Activated naive CD4-positive, alpha-beta T cell treated with anti-CD3 and anti-CD28 coated beads, Interleukin-2, amount 50 U/mL, for 72 hours (primary cell): ENCODE measurements at regions not wholly inside any gene's neighbourhood (a gene's known extent, or its start where the extent isn't known, plus 50 kb on each side); places are given as distances from the start of the nearest gene placed in this dataset.

Source experiments
- ATAC-seq, 2 donors: fragments of 150-1000 bp; cut with Tn5 transposase; 2 replicates each; pipeline ENCODE4 v1.10.0; 2021; ENCODE audit warnings: mild to moderate bottlenecking in 2 of 2, moderate library complexity in 2 of 2
- DNase-seq, 2 donors: peaks; one replicate each; pipeline ENCODE4 v3.0.0; 2021 to 2022; ENCODE audit warnings: low spot score in 2 of 2
- H3K27ac Mint-ChIP-seq, 2 donors: one replicate each; pipeline ENCODE4 v1.8.0; 2022; ENCODE audit warnings: mild to moderate bottlenecking in 2 of 2, mixed read lengths in 2 of 2
- H3K36me3 Mint-ChIP-seq, 2 donors: one replicate each; pipeline ENCODE4 v1.8.0; 2022; ENCODE audit warnings: mixed read lengths in 2 of 2
- H3K9me3 Mint-ChIP-seq, 2 donors: one replicate each; pipeline ENCODE4 v1.8.0; 2022; ENCODE audit warnings: mixed read lengths in 2 of 2

- no peaks in the 10 kb centered on the region for H3K36me3 Mint-ChIP-seq
- peaks cover 0 to 11% of the 10 kb centered on the region in 2 donors for H3K9me3 Mint-ChIP-seq
- DNase-seq (no peak), ATAC-seq (no peak)
- H3K27ac Mint-ChIP-seq, result no peak overlapping the region
Measured at GRCh38 chr2:14292964-14293363, 339.6 kb upstream of the LRATD1 start.

GRCh38 chr2:14297340-14297739 lies 335.2 kb upstream of the LRATD1 start:
- no peak for DNase-seq
- ATAC-seq, result no peak
- H3K27ac Mint-ChIP-seq, result no peak overlapping the region
- H3K36me3 Mint-ChIP-seq, result no peaks in the 10 kb centered on the region
- H3K9me3 Mint-ChIP-seq, result peaks cover 7 to 19% of the 10 kb centered on the region in 2 donors

- H3K9me3 Mint-ChIP-seq, result peaks cover 7 to 18% of the 10 kb centered on the region in 2 donors
- DNase-seq (no peak), ATAC-seq (no peak)
- H3K27ac Mint-ChIP-seq, result no peak overlapping the region
- no peaks in the 10 kb centered on the region for H3K36me3 Mint-ChIP-seq
Measured at GRCh38 chr2:14297906-14298305, 334.6 kb upstream of the LRATD1 start.

GRCh38 chr2:14301331-14301730 lies 331.2 kb upstream of the LRATD1 start:
- ATAC-seq (no peak), DNase-seq (no peak)
- Mint-ChIP-seq H3K36me3 (no peaks in the 10 kb centered on the region), H3K27ac (no peak overlapping the region), H3K9me3 (peaks cover 7 to 11% of the 10 kb centered on the region in 2 donors)

GRCh38 chr2:14303366-14304115 lies 329.0 kb upstream of the LRATD1 start:
- no peak overlapping the region for H3K27ac Mint-ChIP-seq
- no peak for DNase-seq
- no peaks in the 10 kb centered on the region for H3K36me3 Mint-ChIP-seq
- ATAC-seq, result no peak
- H3K9me3 Mint-ChIP-seq, result peaks cover 16 to 17% of the 10 kb centered on the region in 2 donors

- H3K36me3 Mint-ChIP-seq, result no peaks in the 10 kb centered on the region
- ATAC-seq, result no peak
- peaks cover 16 to 17% of the 10 kb centered on the region in 2 donors for H3K9me3 Mint-ChIP-seq
- no peak overlapping the region for H3K27ac Mint-ChIP-seq
- no peak for DNase-seq
Measured at GRCh38 chr2:14304326-14304725, 328.2 kb upstream of the LRATD1 start.

- no peak for ATAC-seq
- H3K36me3 Mint-ChIP-seq, result peaks cover 0 to 5% of the 10 kb centered on the region in 2 donors
- H3K9me3 Mint-ChIP-seq, result peaks cover 17 to 21% of the 10 kb centered on the region in 2 donors
- no peak for DNase-seq
- H3K27ac Mint-ChIP-seq, result no peak overlapping the region
Measured at GRCh38 chr2:14306268-14306861, 326.2 kb upstream of the LRATD1 start.

GRCh38 chr2:14313341-14313740 lies 319.2 kb upstream of the LRATD1 start:
- DNase-seq, result no peak
- Mint-ChIP-seq H3K27ac (no peak overlapping the region), H3K36me3 (peaks cover 0 to 8% of the 10 kb centered on the region in 2 donors), H3K9me3 (peaks cover 20 to 35% of the 10 kb centered on the region in 2 donors)
- ATAC-seq, result no peak

GRCh38 chr2:14316594-14316993 lies 315.9 kb upstream of the LRATD1 start:
- peaks cover 12 to 22% of the 10 kb centered on the region in 2 donors for H3K9me3 Mint-ChIP-seq
- no peak for ATAC-seq
- peaks cover 0 to 4% of the 10 kb centered on the region in 2 donors for H3K36me3 Mint-ChIP-seq
- H3K27ac Mint-ChIP-seq, result no peak overlapping the region
- DNase-seq, result no peak

- ATAC-seq (no peak), DNase-seq (no peak)
- no peak overlapping the region for H3K27ac Mint-ChIP-seq
- H3K36me3 Mint-ChIP-seq, result no peaks in the 10 kb centered on the region
- peaks cover 2 to 10% of the 10 kb centered on the region in 2 donors for H3K9me3 Mint-ChIP-seq
Measured at GRCh38 chr2:14321357-14321756, 311.2 kb upstream of the LRATD1 start.

GRCh38 chr2:14322306-14322705 lies 310.2 kb upstream of the LRATD1 start:
- Mint-ChIP-seq H3K9me3 (peaks cover 0 to 10% of the 10 kb centered on the region in 2 donors), H3K27ac (no peak overlapping the region), H3K36me3 (no peaks in the 10 kb centered on the region)
- DNase-seq (no peak), ATAC-seq (no peak)

- peaks cover 0 to 6% of the 10 kb centered on the region in 2 donors for H3K36me3 Mint-ChIP-seq
- ATAC-seq (no peak), DNase-seq (no peak)
- H3K9me3 Mint-ChIP-seq, result peaks cover 14 to 16% of the 10 kb centered on the region in 2 donors
- H3K27ac Mint-ChIP-seq, result no peak overlapping the region
Measured at GRCh38 chr2:14324308-14324707, 308.2 kb upstream of the LRATD1 start.

- no peak for ATAC-seq
- DNase-seq, result no peak
- Mint-ChIP-seq H3K27ac (no peak overlapping the region), H3K9me3 (peaks cover 17 to 19% of the 10 kb centered on the region in 2 donors), H3K36me3 (peaks cover 0 to 6% of the 10 kb centered on the region in 2 donors)
Measured at GRCh38 chr2:14330884-14331283, 301.6 kb upstream of the LRATD1 start.

GRCh38 chr2:14336759-14337382 lies 295.6 kb upstream of the LRATD1 start:
- ATAC-seq (no peak), DNase-seq (no peak)
- Mint-ChIP-seq H3K36me3 (no peaks in the 10 kb centered on the region), H3K27ac (no peak overlapping the region), H3K9me3 (peaks cover 3 to 13% of the 10 kb centered on the region in 2 donors)

- no peak for DNase-seq
- H3K27ac Mint-ChIP-seq, result no peak overlapping the region
- H3K36me3 Mint-ChIP-seq, result no peaks in the 10 kb centered on the region
- H3K9me3 Mint-ChIP-seq, result peaks cover 0 to 4% of the 10 kb centered on the region in 2 donors
- ATAC-seq, result no peak
Measured at GRCh38 chr2:14340703-14341102, 291.8 kb upstream of the LRATD1 start.

- ATAC-seq (no peak), DNase-seq (no peak)
- no peak overlapping the region for H3K27ac Mint-ChIP-seq
- H3K9me3 Mint-ChIP-seq, result peaks cover 0 to 4% of the 10 kb centered on the region in 2 donors
- no peaks in the 10 kb centered on the region for H3K36me3 Mint-ChIP-seq
Measured at GRCh38 chr2:14342313-14342712, 290.2 kb upstream of the LRATD1 start.

- Mint-ChIP-seq H3K27ac (no peak overlapping the region), H3K9me3 (peaks cover 0 to 7% of the 10 kb centered on the region in 2 donors), H3K36me3 (no peaks in the 10 kb centered on the region)
- DNase-seq, result no peak
- ATAC-seq, result no peak
Measured at GRCh38 chr2:14344355-14344754, 288.2 kb upstream of the LRATD1 start.
